AG10803 (cell line): ENCODE measurements at regions not wholly inside any gene's neighbourhood (a gene's known extent, or its start where the extent isn't known, plus 50 kb on each side); places are given as distances from the start of the nearest gene placed in this dataset.
"Not testable (repeated sequence)": the region's sequence is repeated elsewhere in the genome, so short reads cannot be mapped to it uniquely, and the experiment has no call there.

Source experiments
- DNase-seq: peaks from one replicate; pipeline ENCODE4 v3.0.0; 2010; ENCODE audit warnings: low read depth
- H3K4me3 ChIP-seq: 2 replicates; pipeline ENCODE4 v1.5.1; 2011; ENCODE audit warnings: mild to moderate bottlenecking, low read length, control low read depth
- CTCF ChIP-seq: conservative IDR thresholded peaks from 2 replicates; pipeline ENCODE4 v1.5.1; 2011; ENCODE audit warnings: mild to moderate bottlenecking, low read length, control low read depth, inconsistent platforms

GRCh38 chr13:78129823-78130222 lies 211.2 kb upstream of the EDNRB start:
- no peak for TF ChIP-seq CTCF

GRCh38 chr13:78129359-78129758 lies 210.7 kb upstream of the EDNRB start:
- DNase-seq: no peak
- TF ChIP-seq CTCF: no peak
- H3K4me3 ChIP-seq: no peak overlapping the region

More at GRCh38 chr13:78129823-78130222, 211.2 kb upstream of the EDNRB start:
- no peak for DNase-seq
- no peak overlapping the region for H3K4me3 ChIP-seq

GRCh38 chr13:78121459-78122348 lies 203.1 kb upstream of the EDNRB start:
- TF ChIP-seq CTCF: peak; percentile 93
- H3K4me3 ChIP-seq: no peak overlapping the region
- DNase-seq: peak; percentile 69

- no peak overlapping the region for H3K4me3 ChIP-seq
- no peak for TF ChIP-seq CTCF
- no peak for DNase-seq
Observed at GRCh38 chr13:78121001-78121400, 202.4 kb upstream of the EDNRB start.

DNA sequence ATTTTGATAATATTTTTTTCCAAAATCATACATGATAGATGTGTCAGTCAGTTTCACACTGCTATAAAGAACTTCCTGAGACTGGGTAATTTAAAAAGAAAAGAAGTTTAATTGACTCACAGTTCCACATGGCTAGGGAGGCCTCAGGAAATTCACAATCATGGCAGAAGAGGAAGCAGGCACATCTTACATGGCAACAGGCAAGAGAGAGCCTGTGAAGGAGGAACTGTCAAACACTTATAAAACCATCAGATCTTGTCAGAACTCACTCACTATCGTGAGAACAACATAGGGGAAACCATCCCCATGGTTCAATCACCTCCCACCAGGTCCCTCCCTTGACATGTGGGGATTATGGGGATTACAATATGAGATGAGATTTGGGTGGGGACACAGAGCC lies 201.5 kb upstream of the EDNRB start:
- not testable (repeated sequence) for H3K4me3 ChIP-seq, DNase-seq

DNA sequence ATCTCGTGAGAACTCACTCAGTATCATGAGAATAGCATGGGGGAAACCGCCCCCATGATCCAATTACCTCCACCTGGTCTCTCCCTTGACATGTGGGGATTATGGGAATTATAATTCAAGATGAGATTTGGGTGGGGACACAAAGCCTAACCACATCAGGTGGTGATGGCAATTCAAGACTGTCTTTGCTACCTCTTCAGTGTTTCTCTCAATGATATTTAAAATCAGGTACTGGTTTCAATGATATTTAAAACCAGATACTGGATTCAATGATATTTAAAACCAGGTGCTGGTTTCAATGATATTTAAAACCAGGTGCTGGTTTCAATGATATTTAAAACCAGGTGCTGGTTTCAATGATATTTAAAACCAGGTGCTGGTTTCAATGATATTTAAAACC lies 198.4 kb upstream of the EDNRB start:
- not testable (repeated sequence) for H3K4me3 ChIP-seq, DNase-seq

DNA sequence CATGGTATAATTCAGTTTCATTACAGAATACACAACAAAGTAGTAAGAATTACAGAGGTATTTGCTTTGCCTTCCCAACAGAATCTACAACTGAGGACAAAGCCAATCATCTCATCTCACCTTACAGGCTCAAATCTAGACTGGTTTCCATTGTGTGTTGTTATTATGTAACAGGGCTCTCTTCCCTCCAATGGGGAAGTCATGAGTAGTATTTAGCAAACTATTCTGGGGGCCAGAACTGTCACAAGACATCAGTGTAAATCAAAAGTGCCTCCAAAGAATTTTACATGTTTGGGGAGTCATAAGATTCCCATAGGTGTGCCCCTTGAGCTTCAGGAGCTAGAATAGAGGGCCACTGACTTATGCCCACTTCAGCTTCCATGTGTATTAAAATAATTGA lies 187.0 kb upstream of the EDNRB start:
- DNase-seq: no peak
- TF ChIP-seq CTCF: no peak
- H3K4me3 ChIP-seq: no peak overlapping the region

DNA sequence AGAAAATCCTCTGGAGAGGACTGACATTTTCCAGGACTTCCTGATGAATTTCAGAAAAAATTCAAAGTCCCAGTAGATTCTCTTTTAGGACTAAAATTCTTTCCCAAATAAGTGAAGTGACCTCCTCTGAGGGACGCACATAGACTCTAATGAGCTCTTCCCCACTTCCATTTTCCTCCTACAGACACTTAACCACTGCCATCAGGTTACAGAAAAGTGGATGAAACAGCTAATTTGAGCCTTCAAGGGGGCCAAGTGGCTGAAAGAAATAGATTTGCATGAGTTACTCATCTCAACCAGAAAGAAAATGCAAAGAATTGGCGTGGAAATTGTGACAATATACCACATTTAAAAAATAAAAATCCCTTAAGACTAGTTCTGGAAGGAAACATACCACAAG lies 185.3 kb upstream of the EDNRB start:
- no peak overlapping the region for H3K4me3 ChIP-seq
- TF ChIP-seq CTCF: no peak
- no peak for DNase-seq
